SH-SY5Y (cell line): ENCODE measurements at regions not wholly inside any gene's neighbourhood (a gene's known extent, or its start where the extent isn't known, plus 50 kb on each side); places are given as distances from the start of the nearest gene placed in this dataset.

Source experiments
- GATA2 ChIP-seq: IDR thresholded peaks from 2 replicates; pipeline ENCODE4 v1.6.1; 2011; ENCODE audit warnings: mild to moderate bottlenecking, low read depth, low read length
- GATA3 ChIP-seq: IDR thresholded peaks from 2 replicates; pipeline ENCODE4 v1.6.1; 2011; ENCODE audit warnings: low read depth, mild to moderate bottlenecking, low read length, moderate library complexity

GRCh38 chr14:66000766-66001165 is 485.4 kb upstream of the CCDC196 start:
- TF ChIP-seq GATA2 (no peak), GATA3 (no peak)
